Osteoblast (primary cell): ENCODE measurements at regions not wholly inside any gene's neighbourhood (a gene's known extent, or its start where the extent isn't known, plus 50 kb on each side); places are given as distances from the start of the nearest gene placed in this dataset.

Experiments
- DNase-seq: peaks from one replicate; pipeline ENCODE4 v3.0.0; 2011; ENCODE audit warnings: low spot score, mixed read lengths; ENCODE audit not compliant: insufficient read length; ENCODE audit errors: missing footprints
- H2AFZ ChIP-seq: 2 replicates; pipeline ENCODE4 v1.6.0; 2011; ENCODE audit warnings: mild to moderate bottlenecking, low read length
- H3K27ac ChIP-seq: 2 replicates; pipeline ENCODE4 v1.5.1; 2011; ENCODE audit warnings: mild to moderate bottlenecking, low read depth, low read length, moderate library complexity
- H3K27me3 ChIP-seq: 2 replicates; pipeline ENCODE4 v1.6.0; 2012; ENCODE audit warnings: mild to moderate bottlenecking, control low read depth, inconsistent platforms, low read length, moderate library complexity; ENCODE audit not compliant: insufficient read depth
- H3K36me3 ChIP-seq: 2 replicates; pipeline ENCODE4 v1.5.1; 2011; ENCODE audit warnings: mild to moderate bottlenecking, low read length, control low read depth, moderate library complexity; ENCODE audit not compliant: insufficient read depth
- H3K4me1 ChIP-seq: 2 replicates; pipeline ENCODE4 v1.5.1; 2011; ENCODE audit warnings: mild to moderate bottlenecking, low read length, control low read depth, moderate library complexity; ENCODE audit not compliant: insufficient read depth
- H3K4me2 ChIP-seq: 2 replicates; pipeline ENCODE4 v1.6.0; 2011; ENCODE audit warnings: mild to moderate bottlenecking, low read length; ENCODE audit not compliant: insufficient read depth
- H3K4me3 ChIP-seq: fragments of 200-600 bp; sonication (generic); 3 replicates; pipeline ENCODE4 v1.5.1; 2012; ENCODE audit warnings: mild to moderate bottlenecking, low read length, inconsistent platforms; ENCODE audit not compliant: insufficient read depth
- H3K79me2 ChIP-seq: 2 replicates; pipeline ENCODE4 v1.6.0; 2012; ENCODE audit warnings: mild to moderate bottlenecking, low read length, control low read depth, inconsistent platforms; ENCODE audit not compliant: insufficient read depth
- H3K9me3 ChIP-seq: 2 replicates; pipeline ENCODE4 v1.5.1; 2011; ENCODE audit warnings: low read depth, low read length, control low read depth
- H4K20me1 ChIP-seq: 2 replicates; pipeline ENCODE4 v1.6.0; 2012; ENCODE audit warnings: mild to moderate bottlenecking, low read length, control low read depth; ENCODE audit not compliant: insufficient read depth
- CTCF ChIP-seq: IDR thresholded peaks from 2 replicates; pipeline ENCODE4 v1.5.1; 2011; ENCODE audit warnings: mild to moderate bottlenecking, low read depth, low read length, moderate library complexity; ENCODE audit errors: extremely low read depth

- Histone ChIP-seq H3K9me3 (no peaks in the 10 kb centered on the region), H3K4me3 (no peak overlapping the region), H3K27me3 (no peaks in the 10 kb centered on the region), H3K27ac (no peak overlapping the region), H3K4me2 (no peak overlapping the region), H2AFZ (no peak overlapping the region), H3K4me1 (no peaks in the 10 kb centered on the region), H3K79me2 (no peaks in the 10 kb centered on the region), H4K20me1 (no peaks in the 10 kb centered on the region), H3K36me3 (no peaks in the 10 kb centered on the region)
- TF ChIP-seq CTCF = no peak
- DNase-seq = no peak
Measured at GRCh38 chr15:93861413-93861812, 369.9 kb upstream of the MCTP2 start.

GRCh38 chr15:93860701-93861100 lies 370.7 kb upstream of the MCTP2 start:
- H3K4me2 ChIP-seq = no peak overlapping the region
- no peak overlapping the region for H2AFZ ChIP-seq
- no peaks in the 10 kb centered on the region for H4K20me1 ChIP-seq
- H3K9me3 ChIP-seq = no peaks in the 10 kb centered on the region
- DNase-seq = no peak
- no peak overlapping the region for H3K4me3 ChIP-seq
- H3K36me3 ChIP-seq = no peaks in the 10 kb centered on the region
- no peak overlapping the region for H3K27ac ChIP-seq
- TF ChIP-seq CTCF = no peak
- H3K79me2 ChIP-seq = no peaks in the 10 kb centered on the region
- no peaks in the 10 kb centered on the region for H3K4me1 ChIP-seq
- H3K27me3 ChIP-seq = no peaks in the 10 kb centered on the region

- Histone ChIP-seq H3K9me3 (no peaks in the 10 kb centered on the region), H3K4me2 (no peak overlapping the region), H3K27ac (no peak overlapping the region), H2AFZ (no peak overlapping the region), H3K27me3 (no peaks in the 10 kb centered on the region), H3K4me3 (no peak overlapping the region), H3K79me2 (no peaks in the 10 kb centered on the region), H4K20me1 (no peaks in the 10 kb centered on the region), H3K36me3 (no peaks in the 10 kb centered on the region), H3K4me1 (no peaks in the 10 kb centered on the region)
- TF ChIP-seq CTCF = no peak
- no peak for DNase-seq
Measured at GRCh38 chr15:93859176-93859575, 372.2 kb upstream of the MCTP2 start.

GRCh38 chr15:93855181-93855826 lies 376.1 kb upstream of the MCTP2 start:
- Histone ChIP-seq H3K4me1 (no peaks in the 10 kb centered on the region), H3K27me3 (no peaks in the 10 kb centered on the region), H3K27ac (no peak overlapping the region), H3K36me3 (no peaks in the 10 kb centered on the region), H3K79me2 (no peaks in the 10 kb centered on the region), H4K20me1 (no peaks in the 10 kb centered on the region), H3K4me2 (no peak overlapping the region), H2AFZ (no peak overlapping the region), H3K9me3 (peaks cover 2% of the 10 kb centered on the region), H3K4me3 (no peak overlapping the region)
- DNase-seq = no peak
- no peak for TF ChIP-seq CTCF
